ENCODE measurements at regions not wholly inside any gene's neighbourhood (a gene's known extent, or its start where the extent isn't known, plus 50 kb on each side); places are given as distances from the start of the nearest gene placed in this dataset.

- no peaks in the 10 kb centered on the region for H3K27me3 ChIP-seq
- peaks cover 0 to 19% (median 17%) of the 10 kb centered on the region in 4 donors for H3K36me3 ChIP-seq
- 85 to 88% (median 87%) methylated on average over 12 of the region's 12 CpGs for WGBS, 5 donors
- H3K4me3 ChIP-seq, result no peak overlapping the region
- intact Hi-C loops (cut with DNase I; ENCODE audit: low total_unique reads), result no loop called here
- no peak overlapping the region for H3K27ac ChIP-seq
- H3K9me3 ChIP-seq, result peaks cover 0 to under 1% (median 0%) of the 10 kb centered on the region in 4 donors
- no peak for DNase-seq
- H3K4me1 ChIP-seq, result no peaks in the 10 kb centered on the region
- TF ChIP-seq POLR2A (IDR thresholded peaks at IDR 0.05), result no peak
- no peak for TF ChIP-seq EP300 (IDR thresholded peaks at IDR 0.05)
- no peak for TF ChIP-seq CTCF (IDR thresholded peaks at IDR 0.05)
- TF ChIP-seq POLR2AphosphoS5 (IDR thresholded peaks at IDR 0.05), result no peak
Measured at GRCh38 chr17:77505181-77505639, 364.4 kb downstream of the SEC14L1 start.

DNA sequence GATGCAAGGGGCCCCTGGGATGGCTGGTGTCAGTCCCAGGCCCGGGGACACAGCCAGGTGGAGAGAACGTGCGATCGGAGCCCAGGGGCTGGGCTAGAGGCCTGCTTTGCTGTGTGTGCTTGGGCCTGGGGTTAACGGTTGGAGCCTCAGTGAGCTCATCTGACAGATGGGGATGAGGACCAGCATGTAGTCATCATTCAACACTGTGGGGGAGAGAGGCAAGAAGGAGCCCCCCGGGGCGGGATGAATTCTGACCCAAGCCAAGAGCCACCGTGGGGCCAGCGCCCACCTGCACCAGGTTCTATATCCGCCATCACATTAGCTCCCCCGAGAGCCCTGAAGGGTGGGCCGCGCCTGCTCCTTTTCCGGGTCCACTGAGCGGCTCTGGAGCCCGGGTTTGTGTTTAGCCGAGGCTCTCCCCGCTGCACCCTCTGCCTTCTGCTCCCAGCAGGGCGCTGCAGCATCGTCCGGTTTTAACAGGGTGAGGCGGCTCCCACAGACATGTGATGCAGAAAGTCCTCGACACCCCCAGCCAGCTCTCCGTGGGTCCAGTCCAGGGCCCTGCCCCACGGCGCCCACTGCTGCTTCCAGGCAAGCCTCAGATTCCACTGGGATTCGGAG, 365.7 kb downstream of the SEC14L1 start:
- Histone ChIP-seq H3K27me3 (no peaks in the 10 kb centered on the region), H3K27ac (no peak overlapping the region), H3K36me3 (peaks cover 0 to 7% (median 5%) of the 10 kb centered on the region in 4 donors), H3K4me3 (no peak overlapping the region), H3K9me3 (peaks cover 0 to 12% (median 4%) of the 10 kb centered on the region in 4 donors), H3K4me1 (no peaks in the 10 kb centered on the region)
- WGBS, 5 donors, result 83 to 88% (median 87%) methylated on average over 25 to 27 of the region's 27 CpGs
- DNase-seq, result no peak
- TF ChIP-seq EP300 (IDR thresholded peaks at IDR 0.05) (no peak), CTCF (IDR thresholded peaks at IDR 0.05) (no peak), POLR2A (IDR thresholded peaks at IDR 0.05) (no peak), POLR2AphosphoS5 (IDR thresholded peaks at IDR 0.05) (no peak)
- intact Hi-C loops (cut with DNase I; ENCODE audit: low total_unique reads), result no loop called here

GRCh38 chr17:77507111-77507885, 366.5 kb downstream of the SEC14L1 start:
- intact Hi-C loops (cut with DNase I; ENCODE audit: low total_unique reads), result no loop called here
- Histone ChIP-seq H3K4me1 (no peaks in the 10 kb centered on the region), H3K27ac (no peak overlapping the region), H3K27me3 (no peaks in the 10 kb centered on the region), H3K4me3 (no peak overlapping the region), H3K9me3 (peaks cover 0 to 17% (median 8%) of the 10 kb centered on the region in 4 donors), H3K36me3 (no peaks in the 10 kb centered on the region)
- TF ChIP-seq POLR2A (IDR thresholded peaks at IDR 0.05), result no peak
- TF ChIP-seq CTCF (IDR thresholded peaks at IDR 0.05), result no peak
- TF ChIP-seq EP300 (IDR thresholded peaks at IDR 0.05), result no peak
- no peak for TF ChIP-seq POLR2AphosphoS5 (IDR thresholded peaks at IDR 0.05)
- no peak for DNase-seq
- 58 to 69% (median 64%) methylated on average over 17 to 19 of the region's 19 CpGs for WGBS, 5 donors

- 55 to 61% (median 56%) methylated on average over 6 of the region's 6 CpGs for WGBS, 5 donors
- H3K27ac ChIP-seq, result no peak overlapping the region
- no peaks in the 10 kb centered on the region for H3K4me1 ChIP-seq
- no peak for DNase-seq
- H3K9me3 ChIP-seq, result peaks cover 0 to 17% (median 8%) of the 10 kb centered on the region in 4 donors
- intact Hi-C loops (cut with DNase I; ENCODE audit: low total_unique reads), result no loop called here
- H3K36me3 ChIP-seq, result no peaks in the 10 kb centered on the region
- TF ChIP-seq POLR2AphosphoS5 (IDR thresholded peaks at IDR 0.05) (no peak), POLR2A (IDR thresholded peaks at IDR 0.05) (no peak), CTCF (IDR thresholded peaks at IDR 0.05) (no peak), EP300 (IDR thresholded peaks at IDR 0.05) (no peak)
- no peak overlapping the region for H3K4me3 ChIP-seq
- H3K27me3 ChIP-seq, result no peaks in the 10 kb centered on the region
Measured at GRCh38 chr17:77508047-77508715, 367.4 kb downstream of the SEC14L1 start.

All from stomach (tissue), 8 donors.